ENCODE measurements at regions not wholly inside any gene's neighbourhood (a gene's known extent, or its start where the extent isn't known, plus 50 kb on each side); places are given as distances from the start of the nearest gene placed in this dataset.
A peak's percentile ranks its signal among the peaks of the same experiment; 100 is the strongest.

- DNase-seq, result peak; percentile 43
Measured at GRCh38 chr6:139591075-139591865, 216.8 kb upstream of the CITED2 start.

GRCh38 chr6:139590206-139590605 lies 215.8 kb upstream of the CITED2 start:
- DNase-seq, result no peak

- no peak for DNase-seq
Measured at GRCh38 chr6:139588734-139589593, 214.5 kb upstream of the CITED2 start.

GRCh38 chr6:139588076-139588639 lies 213.7 kb upstream of the CITED2 start:
- peak; percentile 91 for DNase-seq

- DNase-seq, result no peak
Measured at GRCh38 chr6:139587469-139587868, 213.0 kb upstream of the CITED2 start.

- DNase-seq, result no peak
Measured at GRCh38 chr6:139586273-139586672, 211.8 kb upstream of the CITED2 start.

GRCh38 chr6:139584599-139584998 lies 210.2 kb upstream of the CITED2 start:
- no peak for DNase-seq

GRCh38 chr6:139583420-139583819 lies 209.0 kb upstream of the CITED2 start:
- DNase-seq, result no peak

- no peak for DNase-seq
Measured at GRCh38 chr6:139582956-139583355, 208.5 kb upstream of the CITED2 start.

GRCh38 chr6:139581485-139581865 lies 207.0 kb upstream of the CITED2 start:
- no peak for DNase-seq

GRCh38 chr6:139580592-139581484 lies 206.4 kb upstream of the CITED2 start:
- no peak for DNase-seq

- DNase-seq, result no peak
Measured at GRCh38 chr6:139577763-139578604, 203.5 kb upstream of the CITED2 start.

- no peak for DNase-seq
Measured at GRCh38 chr6:139577124-139577762, 202.8 kb upstream of the CITED2 start.

- no peak for DNase-seq
Measured at GRCh38 chr6:139572001-139572400, 197.6 kb upstream of the CITED2 start.

GRCh38 chr6:139570166-139570565 lies 195.7 kb upstream of the CITED2 start:
- no peak for DNase-seq

GRCh38 chr6:139569566-139569965 lies 195.1 kb upstream of the CITED2 start:
- peak; percentile 64 for DNase-seq

- DNase-seq, result no peak
Measured at GRCh38 chr6:139568956-139569538, 194.6 kb upstream of the CITED2 start.

GRCh38 chr6:139568151-139568955 lies 193.9 kb upstream of the CITED2 start:
- peak; percentile 67 for DNase-seq

GRCh38 chr6:139567095-139567494 lies 192.6 kb upstream of the CITED2 start:
- DNase-seq, result no peak

- DNase-seq, result no peak
Measured at GRCh38 chr6:139565591-139565990, 191.1 kb upstream of the CITED2 start.

Data from OCI-M1 (cell line).